H9 (cell line): ENCODE measurements at regions not wholly inside any gene's neighbourhood (a gene's known extent, or its start where the extent isn't known, plus 50 kb on each side); places are given as distances from the start of the nearest gene placed in this dataset.

Source experiments
- DNase-seq: peaks from one replicate; pipeline ENCODE4 v3.0.0-alpha.2; 2017
- H2AFZ ChIP-seq: one replicate; pipeline ENCODE4 v1.6.1; 2013; ENCODE audit warnings: mild to moderate bottlenecking, low read length, control low read depth, moderate library complexity
- H2AK5ac ChIP-seq: 2 replicates; pipeline ENCODE4 v1.6.1; 2013; ENCODE audit warnings: low read length, control low read depth, mixed read lengths; ENCODE audit not compliant: insufficient read length
- H2BK120ac ChIP-seq: one replicate; pipeline ENCODE4 v1.6.1; 2013; ENCODE audit warnings: low read depth, mild to moderate bottlenecking, low read length, control low read depth, inconsistent platforms; ENCODE audit not compliant: poor library complexity, severe bottlenecking
- H2BK12ac ChIP-seq: 2 replicates; pipeline ENCODE4 v1.6.1; 2013; ENCODE audit warnings: low read length, control low read depth, mixed read lengths, low read depth; ENCODE audit not compliant: insufficient read length
- H2BK15ac ChIP-seq: 2 replicates; pipeline ENCODE4 v1.6.1; 2013; ENCODE audit warnings: low read depth, low read length, control low read depth
- H2BK20ac ChIP-seq: one replicate; pipeline ENCODE4 v1.6.1; 2013; ENCODE audit warnings: low read depth, mild to moderate bottlenecking, low read length, control low read depth, inconsistent platforms; ENCODE audit not compliant: poor library complexity, severe bottlenecking
- H2BK5ac ChIP-seq: 2 replicates; pipeline ENCODE4 v1.6.1; 2013; ENCODE audit warnings: low read length, control low read depth, mixed read lengths; ENCODE audit not compliant: insufficient read length
- H3K14ac ChIP-seq: 2 replicates; pipeline ENCODE4 v1.6.1; 2013; ENCODE audit warnings: low read length, control low read depth; ENCODE audit not compliant: insufficient read depth
- H3K18ac ChIP-seq: 2 replicates; pipeline ENCODE4 v1.6.1; 2013; ENCODE audit warnings: low read depth, mild to moderate bottlenecking, mixed read lengths, low read length, control low read depth; ENCODE audit not compliant: insufficient read length
- H3K23ac ChIP-seq: 2 replicates; pipeline ENCODE4 v1.6.1; 2013; ENCODE audit warnings: low read length, control low read depth, mixed read lengths, low read depth; ENCODE audit not compliant: insufficient read length
- H3K23me2 ChIP-seq: 2 replicates; pipeline ENCODE4 v1.6.1; 2013; ENCODE audit warnings: low read depth, mild to moderate bottlenecking, mixed read lengths, low read length, control low read depth; ENCODE audit not compliant: insufficient read length, poor library complexity, severe bottlenecking
- H3K27ac ChIP-seq: 2 replicates; pipeline ENCODE4 v1.5.1; 2013; ENCODE audit warnings: low read length, control low read depth, mixed read lengths, low read depth; ENCODE audit not compliant: insufficient read length
- H3K27me3 ChIP-seq: 2 replicates; pipeline ENCODE4 v1.6.1; 2013; ENCODE audit warnings: low read length, control low read depth, inconsistent platforms; ENCODE audit not compliant: insufficient read depth
- H3K4ac ChIP-seq: 2 replicates; pipeline ENCODE4 v1.6.1; 2013; ENCODE audit warnings: low read depth, mild to moderate bottlenecking, control low read depth, inconsistent platforms, low read length, moderate library complexity
- H3K4me1 ChIP-seq: 2 replicates; pipeline ENCODE4 v1.6.1; 2013; ENCODE audit warnings: low read length, control low read depth, inconsistent platforms; ENCODE audit not compliant: insufficient read depth
- H3K4me2 ChIP-seq: 2 replicates; pipeline ENCODE4 v1.6.1; 2013; ENCODE audit warnings: low read length, control low read depth, mixed read lengths; ENCODE audit not compliant: insufficient read length, insufficient read depth
- H3K56ac ChIP-seq: 2 replicates; pipeline ENCODE4 v1.6.1; 2013; ENCODE audit warnings: low read depth, mild to moderate bottlenecking, mixed read lengths, low read length, control low read depth; ENCODE audit not compliant: insufficient read length
- H3K79me1 ChIP-seq: 2 replicates; pipeline ENCODE4 v1.6.1; 2013; ENCODE audit warnings: low read depth, mild to moderate bottlenecking, moderate library complexity, low read length, control low read depth, inconsistent platforms; ENCODE audit not compliant: insufficient read depth, poor library complexity, severe bottlenecking
- H3K79me2 ChIP-seq: 2 replicates; pipeline ENCODE4 v1.6.1; 2013; ENCODE audit warnings: low read length, control low read depth, inconsistent platforms; ENCODE audit not compliant: insufficient read depth
- H3K9ac ChIP-seq: 2 replicates; pipeline ENCODE4 v1.6.1; 2013; ENCODE audit warnings: low read length, control low read depth, mixed read lengths; ENCODE audit not compliant: insufficient read length; ENCODE audit errors: extremely low read depth
- H3K9me3 ChIP-seq: one replicate; pipeline ENCODE4 v1.6.1; 2013; ENCODE audit warnings: low read depth, low read length, inconsistent platforms; ENCODE audit not compliant: control insufficient read depth
- H3T11ph ChIP-seq: one replicate; pipeline ENCODE4 v1.6.1; 2013; ENCODE audit warnings: mild to moderate bottlenecking, low read length, control low read depth, inconsistent platforms
- H4K20me1 ChIP-seq: one replicate; pipeline ENCODE4 v1.6.1; 2013; ENCODE audit not compliant: control insufficient read depth, insufficient read length, insufficient read depth
- H4K5ac ChIP-seq: 2 replicates; pipeline ENCODE4 v1.6.1; 2013; ENCODE audit warnings: low read depth, mild to moderate bottlenecking, mixed read lengths, low read length, control low read depth; ENCODE audit not compliant: insufficient read length
- H4K8ac ChIP-seq: replicated peaks from 2 replicates; pipeline ENCODE4 v1.6.1; 2013; ENCODE audit warnings: low read length, control low read depth, mixed read lengths, low read depth; ENCODE audit not compliant: insufficient read length
- H4K91ac ChIP-seq: 2 replicates; pipeline ENCODE4 v1.6.1; 2013; ENCODE audit warnings: low read depth, mild to moderate bottlenecking, moderate library complexity, mixed read lengths, low read length, control low read depth; ENCODE audit not compliant: insufficient read length
- H3K27ac Mint-ChIP-seq, 3 experiments: 2 replicates in 2 of 3; 3 replicates in 1 of 3; pipeline ENCODE4 v1.8.0; 2020 to 2021; ENCODE audit warnings: mixed read lengths in 3 of 3, mild to moderate bottlenecking in 1 of 3, moderate library complexity in 1 of 3
- H3K27me3 Mint-ChIP-seq: 2 replicates; pipeline ENCODE4 v1.8.0; 2021; ENCODE audit warnings: low read depth, mild to moderate bottlenecking, moderate library complexity, mixed read lengths
- H3K36me3 Mint-ChIP-seq, 3 experiments: 2 replicates in 2 of 3; 3 replicates in 1 of 3; pipeline ENCODE4 v1.8.0; 2020 to 2021; ENCODE audit warnings: low read depth in 3 of 3, mixed read lengths in 3 of 3; ENCODE audit not compliant: insufficient read depth in 1 of 3
- H3K4me1 Mint-ChIP-seq, 2 experiments: 2 replicates each; pipeline ENCODE4 v1.8.0; 2020; ENCODE audit warnings: mixed read lengths in 2 of 2
- H3K4me3 Mint-ChIP-seq, 2 experiments: 2 replicates in 1 of 2; 3 replicates in 1 of 2; pipeline ENCODE4 v1.8.0; 2020 to 2021; ENCODE audit warnings: mild to moderate bottlenecking in 2 of 2, mixed read lengths in 2 of 2, moderate library complexity in 1 of 2
- H3K9me3 Mint-ChIP-seq, 2 experiments: 2 replicates in 1 of 2; 3 replicates in 1 of 2; pipeline ENCODE4 v1.8.0; 2020; ENCODE audit warnings: mild to moderate bottlenecking in 2 of 2, mixed read lengths in 2 of 2, moderate library complexity in 1 of 2
- WGBS: extraction: QIAGEN DNeasy Blood & Tissue Kit; methylation state at CpG from one replicate; pipeline ENCODE4 v1.1.7; 2013; ENCODE audit warnings: missing lambda C conversion rate, low lambda C conversion rate, mixed read lengths; ENCODE audit not compliant: insufficient read length; ENCODE audit errors: extremely low coverage; 5-methylcytosine and 5-hydroxymethylcytosine counted together
- TF ChIP-seq, protein P1 (sequence below): fragments of 200-600 bp; sonication (generic); conservative IDR thresholded peaks from 3 replicates; pipeline ENCODE4 v1.8.0; 2021; ENCODE audit warnings: antibody characterized with exemption, mild to moderate bottlenecking

DNA sequence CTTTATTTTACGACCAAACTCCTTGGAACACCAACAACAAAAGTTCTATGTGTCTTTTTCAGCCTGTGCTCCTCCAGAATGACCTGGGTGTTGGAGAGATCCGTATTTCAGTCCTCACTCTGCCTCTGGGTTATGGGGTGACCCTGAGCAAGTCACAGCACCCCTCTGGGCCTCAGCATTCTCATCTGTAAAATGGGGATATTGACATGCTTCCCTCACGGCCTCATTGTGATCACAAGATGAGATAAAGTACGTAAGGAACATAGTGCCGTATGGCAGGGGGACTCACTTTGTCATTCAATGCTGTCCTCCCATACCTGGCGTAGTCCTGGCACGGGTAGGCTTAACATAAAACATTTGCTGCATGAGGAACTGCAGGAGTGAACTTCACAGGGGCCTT lies 123.0 kb upstream of the HAND1 start:
- Histone ChIP-seq H3K79me1 (no peaks in the 10 kb centered on the region), H4K91ac (no peak overlapping the region), H3K79me2 (no peaks in the 10 kb centered on the region), H4K20me1 (peaks cover 3% of the 10 kb centered on the region), H2BK120ac (no peak overlapping the region), H3K14ac (no peak overlapping the region), H3K23ac (no peak overlapping the region), H3K4me1 (no peaks in the 10 kb centered on the region), H2BK20ac (no peak overlapping the region), H4K8ac (no peak overlapping the region), H3K56ac (no peak overlapping the region), H3K18ac (no peak overlapping the region), H3K23me2 (no peaks in the 10 kb centered on the region), H2BK15ac (no peak overlapping the region), H2BK12ac (no peak overlapping the region), H4K5ac (no peak overlapping the region), H3K9ac (no peak overlapping the region), H2BK5ac (no peak overlapping the region), H3K4ac (no peak overlapping the region), H3K4me2 (no peak overlapping the region), H2AFZ (no peak overlapping the region), H2AK5ac (no peak overlapping the region), H3K27ac (no peak overlapping the region), H3T11ph (no peak overlapping the region), H3K27me3 (no peaks in the 10 kb centered on the region), H3K9me3 (no peaks in the 10 kb centered on the region)
- no CpG with 5 or more reads among the region's 7 CpGs for WGBS
- peaks cover 6% of the 10 kb centered on the region in 2 experiments for H3K4me1 Mint-ChIP-seq
- H3K36me3 Mint-ChIP-seq = no peaks in the 10 kb centered on the region
- no peak for DNase-seq
- H3K9me3 Mint-ChIP-seq = no peaks in the 10 kb centered on the region
- no peak overlapping the region; a peak in 1 of 7 replicates for H3K27ac Mint-ChIP-seq
- peaks cover 56% of the 10 kb centered on the region for H3K27me3 Mint-ChIP-seq
- TF ChIP-seq, protein P1, sequence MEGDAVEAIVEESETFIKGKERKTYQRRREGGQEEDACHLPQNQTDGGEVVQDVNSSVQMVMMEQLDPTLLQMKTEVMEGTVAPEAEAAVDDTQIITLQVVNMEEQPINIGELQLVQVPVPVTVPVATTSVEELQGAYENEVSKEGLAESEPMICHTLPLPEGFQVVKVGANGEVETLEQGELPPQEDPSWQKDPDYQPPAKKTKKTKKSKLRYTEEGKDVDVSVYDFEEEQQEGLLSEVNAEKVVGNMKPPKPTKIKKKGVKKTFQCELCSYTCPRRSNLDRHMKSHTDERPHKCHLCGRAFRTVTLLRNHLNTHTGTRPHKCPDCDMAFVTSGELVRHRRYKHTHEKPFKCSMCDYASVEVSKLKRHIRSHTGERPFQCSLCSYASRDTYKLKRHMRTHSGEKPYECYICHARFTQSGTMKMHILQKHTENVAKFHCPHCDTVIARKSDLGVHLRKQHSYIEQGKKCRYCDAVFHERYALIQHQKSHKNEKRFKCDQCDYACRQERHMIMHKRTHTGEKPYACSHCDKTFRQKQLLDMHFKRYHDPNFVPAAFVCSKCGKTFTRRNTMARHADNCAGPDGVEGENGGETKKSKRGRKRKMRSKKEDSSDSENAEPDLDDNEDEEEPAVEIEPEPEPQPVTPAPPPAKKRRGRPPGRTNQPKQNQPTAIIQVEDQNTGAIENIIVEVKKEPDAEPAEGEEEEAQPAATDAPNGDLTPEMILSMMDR = no peak
- H3K4me3 Mint-ChIP-seq = no peak overlapping the region
